NT2/D1 (cell line): ENCODE measurements at regions not wholly inside any gene's neighbourhood (a gene's known extent, or its start where the extent isn't known, plus 50 kb on each side); places are given as distances from the start of the nearest gene placed in this dataset.

Experiments
- SUZ12 ChIP-seq: IDR thresholded peaks from 2 replicates; pipeline ENCODE4 v1.6.1; 2011; ENCODE audit not compliant: insufficient read length, insufficient read depth; ENCODE audit errors: extremely low read depth
- YY1 ChIP-seq: IDR thresholded peaks from 2 replicates; pipeline ENCODE4 v1.6.1; 2011; ENCODE audit not compliant: insufficient read length, insufficient read depth

DNA sequence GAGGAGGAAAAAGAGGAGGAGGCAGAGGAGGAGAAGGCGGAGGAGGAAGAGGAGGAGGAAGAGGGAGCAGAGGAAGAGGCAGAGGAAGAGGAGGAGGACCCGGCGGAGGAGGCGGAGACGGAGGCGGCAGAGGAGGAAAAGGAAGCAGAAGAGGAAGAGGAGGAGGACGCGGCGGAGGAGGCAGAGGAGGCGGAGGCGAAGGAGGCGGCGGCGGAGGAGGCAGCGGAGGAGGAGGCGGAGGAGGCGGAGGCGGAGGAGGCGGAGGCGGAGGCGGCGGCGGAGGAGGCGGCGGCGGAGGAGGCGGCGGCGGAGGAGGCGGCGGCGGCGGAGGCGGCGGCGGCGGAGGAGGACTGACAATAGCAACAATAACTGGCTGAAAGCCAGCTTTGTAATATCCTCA lies 616.6 kb downstream of the TBC1D22A start:
- TF ChIP-seq YY1, result no peak
- no peak for TF ChIP-seq SUZ12
